PC-9 (cell line): ENCODE measurements at regions not wholly inside any gene's neighbourhood (a gene's known extent, or its start where the extent isn't known, plus 50 kb on each side); places are given as distances from the start of the nearest gene placed in this dataset.

ENCODE experiments used
- BruUV-seq: library from RNA; stranded (reverse); fragments of 400-500 nt; replicated peaks from 2 replicates; lab custom pipeline; 2021; lab: Mats Ljungman, UMichigan
- CTCF ChIA-PET: fragments of 300-600 bp; sonication (Branson Sonifier 250); formaldehyde crosslinking; loops from one replicate; lab custom pipeline; 2022; ENCODE audit warnings: antibody characterized with exemption; lab: Charles Lee
- POLR2A ChIA-PET: fragments of 300-600 bp; sonication (Branson Sonifier 250); formaldehyde crosslinking; loops from one replicate; lab custom pipeline; 2022; ENCODE audit warnings: antibody characterized with exemption; ENCODE audit not compliant: unreplicated experiment; lab: Charles Lee
- DNase-seq, 2 experiments: peaks; one replicate each; pipeline versions ENCODE4 v3.0.0 to v3.0.0-alpha.2; 2015 to 2022; ENCODE audit warnings: mixed read lengths in 1 of 2
- H2AFZ ChIP-seq: fragments of 200-600 bp; sonication (generic); 2 replicates; pipeline ENCODE4 v1.8.1; 2017; ENCODE audit warnings: antibody characterized with exemption
- H3F3A ChIP-seq: fragments of 200-600 bp; sonication (generic); 2 replicates; pipeline ENCODE4 v1.8.1; 2017; ENCODE audit warnings: antibody characterized with exemption, mild to moderate bottlenecking, low read depth; ENCODE audit not compliant: insufficient read depth
- H3K27ac ChIP-seq: fragments of 200-600 bp; sonication (generic); 2 replicates; pipeline ENCODE4 v1.6.1; 2016; ENCODE audit warnings: mixed run types
- H3K27me3 ChIP-seq: fragments of 200-600 bp; sonication (generic); 2 replicates; pipeline ENCODE4 v1.6.1; 2016; ENCODE audit warnings: low read depth, mixed run types; ENCODE audit not compliant: insufficient read depth
- H3K36me3 ChIP-seq: fragments of 200-600 bp; sonication (generic); 2 replicates; pipeline ENCODE4 v1.6.1; 2016; ENCODE audit warnings: low read depth, mixed run types
- H3K4me1 ChIP-seq: fragments of 200-600 bp; sonication (generic); replicated peaks from 2 replicates; pipeline ENCODE4 v1.6.1; 2016; ENCODE audit warnings: mixed run types; ENCODE audit not compliant: insufficient read depth
- H3K4me2 ChIP-seq: fragments of 200-600 bp; sonication (generic); 2 replicates; pipeline ENCODE4 v1.6.1; 2017; ENCODE audit warnings: mixed run types
- H3K4me3 ChIP-seq: fragments of 200-600 bp; sonication (generic); 2 replicates; pipeline ENCODE4 v1.6.1; 2016; ENCODE audit warnings: mixed run types
- H3K79me2 ChIP-seq: fragments of 200-600 bp; sonication (generic); 2 replicates; pipeline ENCODE4 v1.6.1; 2017; ENCODE audit warnings: low read depth, mixed run types
- H3K9me2 ChIP-seq: fragments of 200-600 bp; sonication (generic); 2 replicates; pipeline ENCODE4 v1.8.1; 2017; ENCODE audit warnings: mild to moderate bottlenecking; ENCODE audit not compliant: insufficient read depth
- H3K9me3 ChIP-seq: fragments of 200-600 bp; sonication (generic); 2 replicates; pipeline ENCODE4 v1.8.1; 2016; ENCODE audit warnings: low read depth; ENCODE audit not compliant: insufficient read depth
- H4K20me1 ChIP-seq: fragments of 200-600 bp; sonication (generic); 2 replicates; pipeline ENCODE4 v1.8.1; 2017; ENCODE audit not compliant: insufficient read depth
- CTCF ChIP-seq: fragments of 200-600 bp; sonication (generic); conservative IDR thresholded peaks from 2 replicates; pipeline ENCODE4 v1.6.1; 2017; ENCODE audit warnings: mixed run types, antibody characterized with exemption, mild to moderate bottlenecking, moderate library complexity
- EZH2 ChIP-seq: fragments of 200-600 bp; sonication (generic); IDR thresholded peaks from 2 replicates; pipeline ENCODE4 v1.8.0; 2017; ENCODE audit warnings: antibody characterized with exemption, low read depth
- intact Hi-C: fragments of 100-400 bp; cut with micrococcal nuclease; formaldehyde crosslinking; loops from one replicate; pipeline ENCODE4 v1.10.0; 2022; ENCODE audit not compliant: unreplicated experiment

GRCh38 chr16:54703339-54703738 is 227.3 kb upstream of the IRX5 start:
- Histone ChIP-seq H3K79me2 (no peaks in the 10 kb centered on the region), H3K27ac (no peak overlapping the region), H3K4me1 (no peaks in the 10 kb centered on the region), H2AFZ (no peak overlapping the region), H3K27me3 (no peaks in the 10 kb centered on the region), H3K36me3 (no peaks in the 10 kb centered on the region), H3F3A (no peaks in the 10 kb centered on the region), H3K9me2 (no peaks in the 10 kb centered on the region), H3K9me3 (no peaks in the 10 kb centered on the region), H3K4me2 (no peak overlapping the region), H4K20me1 (no peaks in the 10 kb centered on the region), H3K4me3 (no peak overlapping the region)
- no peak for DNase-seq
- TF ChIP-seq CTCF (no peak), EZH2 (no peak)
- BruUV-seq = no TSS peak
- CTCF ChIA-PET = no interaction called here
- POLR2A ChIA-PET = no interaction called here
- intact Hi-C loops = no loop called here

GRCh38 chr16:54699656-54700055 is 231.0 kb upstream of the IRX5 start:
- Histone ChIP-seq H3K4me3 (no peak overlapping the region), H3K27ac (no peak overlapping the region), H3K9me3 (no peaks in the 10 kb centered on the region), H4K20me1 (no peaks in the 10 kb centered on the region), H3K79me2 (no peaks in the 10 kb centered on the region), H3K36me3 (no peaks in the 10 kb centered on the region), H3K4me1 (no peaks in the 10 kb centered on the region), H3K9me2 (no peaks in the 10 kb centered on the region), H2AFZ (no peak overlapping the region), H3K27me3 (no peaks in the 10 kb centered on the region), H3K4me2 (no peak overlapping the region), H3F3A (no peaks in the 10 kb centered on the region)
- ChIA-PET POLR2A (no interaction called here), CTCF (no interaction called here)
- DNase-seq = no peak
- BruUV-seq = no TSS peak
- TF ChIP-seq EZH2 (no peak), CTCF (no peak)
- intact Hi-C loops = no loop called here

GRCh38 chr16:54697677-54698076 is 233.0 kb upstream of the IRX5 start:
- H3K9me2 ChIP-seq = no peaks in the 10 kb centered on the region
- no peaks in the 10 kb centered on the region for H4K20me1 ChIP-seq
- ChIA-PET POLR2A (no interaction called here), CTCF (no interaction called here)
- no peak for DNase-seq
- H3K4me3 ChIP-seq = no peak overlapping the region
- no peaks in the 10 kb centered on the region for H3K36me3 ChIP-seq
- H3K4me1 ChIP-seq = no peaks in the 10 kb centered on the region
- H3F3A ChIP-seq = no peaks in the 10 kb centered on the region
- H3K27ac ChIP-seq = no peak overlapping the region
- H3K4me2 ChIP-seq = no peak overlapping the region
- no peaks in the 10 kb centered on the region for H3K27me3 ChIP-seq
- no peaks in the 10 kb centered on the region for H3K79me2 ChIP-seq
- intact Hi-C loops = no loop called here
- TF ChIP-seq EZH2 (no peak), CTCF (no peak)
- H2AFZ ChIP-seq = no peak overlapping the region
- H3K9me3 ChIP-seq = no peaks in the 10 kb centered on the region
- no TSS peak for BruUV-seq
